Cerebellar cortex (tissue), 1 donor: ENCODE measurements at regions not wholly inside any gene's neighbourhood (a gene's known extent, or its start where the extent isn't known, plus 50 kb on each side); places are given as distances from the start of the nearest gene placed in this dataset.
"Not testable (repeated sequence)": the region's sequence is repeated elsewhere in the genome, so short reads cannot be mapped to it uniquely, and the experiment has no call there.

ENCODE experiments used
- DNase-seq: peaks from one replicate; pipeline ENCODE4 v3.0.0-alpha.2; 2015; ENCODE audit warnings: low spot score

DNA sequence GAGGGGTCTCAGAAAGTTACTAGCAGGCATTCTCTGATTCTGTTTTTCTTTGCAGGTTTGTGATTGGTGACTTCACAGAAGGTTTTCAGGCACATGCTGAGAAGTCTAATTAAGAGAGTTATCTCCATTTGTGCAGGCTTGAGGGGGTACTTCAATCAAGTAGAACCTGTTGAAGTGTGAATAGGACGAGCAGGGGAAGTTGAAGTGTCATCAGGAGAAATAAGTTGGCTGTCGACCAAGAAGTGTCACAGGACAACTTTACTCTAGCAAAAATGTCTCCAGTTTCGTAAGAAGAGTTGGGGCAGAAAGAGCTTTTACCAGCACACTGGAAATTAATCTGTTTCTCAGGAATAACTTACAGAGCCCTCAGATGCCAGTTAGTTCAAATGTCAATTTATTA is 576.5 kb upstream of the SLITRK5 start:
- no peak for DNase-seq

GRCh38 chr13:87100431-87100830 is 570.7 kb upstream of the SLITRK5 start:
- no peak for DNase-seq

- DNase-seq: no peak
Observed at GRCh38 chr13:87107651-87108050, 563.5 kb upstream of the SLITRK5 start.

DNA sequence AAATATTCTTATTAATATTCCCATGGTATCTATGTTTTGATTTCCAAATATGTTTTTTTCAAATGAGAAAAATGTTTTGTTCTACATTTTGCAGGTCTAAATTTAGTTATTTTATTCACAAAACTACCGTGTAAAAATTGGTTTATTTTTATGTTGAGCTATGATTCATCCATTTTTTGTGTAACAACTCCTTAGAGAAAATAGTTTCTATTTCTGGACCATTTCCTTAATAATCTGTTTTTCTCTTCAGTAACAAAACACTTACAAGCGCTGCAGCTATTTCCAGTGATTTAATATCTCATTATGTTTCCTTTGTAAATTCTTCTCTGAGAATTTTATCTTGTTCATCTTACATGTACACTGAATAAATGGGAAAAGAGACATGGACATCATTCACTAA is 550.7 kb upstream of the SLITRK5 start:
- no peak for DNase-seq

- no peak for DNase-seq
Observed at GRCh38 chr13:87122551-87122950, 548.6 kb upstream of the SLITRK5 start.

DNA sequence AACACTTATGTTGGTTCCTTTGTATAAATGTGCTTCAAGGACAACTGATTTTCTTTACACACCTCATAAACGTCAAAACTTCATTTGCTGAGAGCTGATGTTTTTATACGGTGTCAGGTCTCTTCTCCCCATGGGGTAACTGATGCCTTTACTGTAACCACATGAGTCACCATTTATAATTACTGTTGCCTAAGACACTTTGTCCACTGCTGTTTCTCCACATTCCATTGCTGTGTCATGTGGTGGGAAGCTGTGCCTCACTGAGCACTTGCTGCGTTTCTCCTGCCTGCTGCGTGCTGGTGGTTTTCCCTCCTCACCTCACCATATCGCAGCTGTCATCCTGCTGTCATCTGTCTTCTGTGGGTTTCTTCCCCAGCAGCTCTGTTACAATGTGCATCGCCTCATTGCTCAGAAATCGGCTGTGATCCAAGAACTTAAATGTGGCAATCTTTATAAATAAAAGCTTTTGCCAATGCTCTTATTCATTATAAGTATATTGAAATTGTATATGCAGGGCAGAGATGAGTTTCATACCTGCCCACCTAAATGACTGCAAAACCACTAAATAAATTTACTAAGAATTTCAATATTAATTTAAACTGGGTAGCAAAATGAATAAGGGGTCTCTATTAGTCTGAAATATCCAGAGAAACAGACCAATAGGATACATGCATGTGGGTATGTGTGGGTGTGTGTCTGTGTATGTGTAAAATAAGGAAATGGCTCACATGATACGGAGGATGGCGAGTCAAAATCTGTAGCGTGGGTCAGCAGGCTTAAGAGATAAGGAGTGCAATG is 547.0 kb upstream of the SLITRK5 start:
- no peak for DNase-seq

GRCh38 chr13:87124785-87125074 is 546.4 kb upstream of the SLITRK5 start:
- DNase-seq: no peak

DNA sequence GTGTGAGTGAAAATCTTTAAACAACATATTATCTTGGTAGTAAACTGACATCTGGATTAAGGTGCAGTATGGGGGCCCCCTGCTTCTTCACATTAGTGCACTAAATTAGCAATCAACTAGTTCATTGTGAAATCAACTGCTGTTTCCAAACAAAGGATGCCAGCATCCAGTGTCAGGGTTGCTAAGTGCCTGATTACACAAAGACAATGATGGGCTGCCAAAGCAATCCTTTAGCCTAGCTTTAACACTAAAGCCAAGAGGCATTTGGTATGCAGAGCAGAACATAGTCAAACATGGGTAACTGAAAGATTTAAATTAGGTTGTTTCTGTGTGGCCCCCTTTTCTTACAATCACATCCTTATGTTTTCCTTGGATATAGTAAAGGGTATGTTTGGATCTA is 543.1 kb upstream of the SLITRK5 start:
- peak; percentile 19 for DNase-seq

DNA sequence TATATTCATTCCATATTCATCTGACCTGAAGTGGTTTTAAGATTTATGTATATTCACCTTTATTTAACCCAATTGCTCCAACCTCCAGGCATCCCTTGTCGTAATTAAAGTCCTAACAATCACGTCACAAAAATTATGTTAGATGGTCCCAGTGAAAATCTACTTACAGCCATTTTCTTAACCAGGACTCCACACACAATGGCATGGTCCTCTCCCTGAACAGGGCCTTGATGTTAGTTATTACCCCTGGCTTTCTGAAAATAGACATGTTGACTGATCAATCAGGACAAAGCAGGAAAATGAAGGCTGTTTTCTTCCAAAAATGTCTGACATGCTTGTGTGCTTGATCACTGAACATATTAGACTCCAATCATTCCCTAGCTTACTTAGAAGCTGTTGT is 542.7 kb upstream of the SLITRK5 start:
- no peak for DNase-seq

- DNase-seq: no peak
Observed at GRCh38 chr13:87129602-87130300, 541.4 kb upstream of the SLITRK5 start.

- no peak for DNase-seq
Observed at GRCh38 chr13:87130423-87130822, 540.7 kb upstream of the SLITRK5 start.

GRCh38 chr13:87131611-87132010 is 539.6 kb upstream of the SLITRK5 start:
- DNase-seq: no peak

GRCh38 chr13:87138866-87139265 is 532.3 kb upstream of the SLITRK5 start:
- no peak for DNase-seq

DNA sequence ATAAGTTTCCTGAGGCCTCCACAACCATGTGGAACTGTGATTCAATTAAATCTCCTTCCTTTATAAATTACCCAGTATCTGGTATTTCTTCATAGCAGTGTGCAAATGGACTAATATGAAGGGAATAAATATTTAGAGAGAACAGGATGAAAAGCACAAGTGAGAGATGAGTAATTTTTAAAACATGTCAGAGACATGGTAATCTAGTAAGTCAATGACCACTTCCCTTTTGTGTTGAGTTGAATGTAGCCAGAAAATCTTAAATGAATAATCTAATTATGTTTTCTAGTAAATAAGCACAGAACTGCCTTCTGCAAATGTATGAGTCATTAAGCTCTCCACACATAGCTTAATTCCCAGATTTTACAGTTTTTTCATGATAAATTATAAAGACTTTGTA is 524.1 kb upstream of the SLITRK5 start:
- no peak for DNase-seq

GRCh38 chr13:87153371-87153770 is 517.8 kb upstream of the SLITRK5 start:
- no peak for DNase-seq

DNA sequence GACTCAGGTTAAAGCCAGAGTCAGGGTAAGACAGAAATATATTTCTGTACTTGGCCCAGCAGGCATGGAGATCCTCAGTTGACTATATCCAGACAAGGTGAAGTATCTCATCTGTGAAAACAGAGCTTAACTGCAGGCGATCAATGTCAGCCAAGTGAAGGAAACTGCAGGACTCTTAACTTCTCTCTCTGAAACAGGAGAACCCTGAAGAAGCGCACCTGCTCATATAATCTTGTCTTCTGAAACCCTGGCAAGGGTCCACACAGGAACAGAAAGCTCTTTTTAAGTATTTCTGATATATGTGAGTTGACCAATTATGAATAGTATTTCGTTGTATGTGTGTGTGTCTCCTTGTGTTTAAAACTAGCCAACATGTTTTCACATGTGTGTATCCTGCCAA is 504.8 kb upstream of the SLITRK5 start:
- no peak for DNase-seq

GRCh38 chr13:87168390-87168789 is 502.8 kb upstream of the SLITRK5 start:
- DNase-seq: no peak

DNA sequence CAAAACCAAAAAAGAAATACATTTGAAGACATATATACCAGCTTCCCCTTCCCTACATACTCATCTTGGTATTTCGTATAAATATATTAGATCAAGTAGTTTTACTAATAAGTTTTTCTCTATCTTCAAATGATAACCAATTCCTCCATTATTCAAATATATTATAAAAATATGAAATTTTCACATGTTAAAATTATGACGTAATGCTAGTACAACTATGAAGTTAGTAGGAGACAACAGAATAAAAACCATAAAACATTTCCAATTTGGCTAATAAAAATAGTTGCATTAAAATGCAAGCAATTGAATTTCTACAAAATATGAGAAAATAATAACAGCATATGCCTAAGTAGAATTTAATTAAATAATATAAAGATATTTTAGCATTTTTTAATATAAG is 501.8 kb upstream of the SLITRK5 start:
- DNase-seq: no peak

GRCh38 chr13:87172166-87172835 is 498.9 kb upstream of the SLITRK5 start:
- DNase-seq: no peak

DNA sequence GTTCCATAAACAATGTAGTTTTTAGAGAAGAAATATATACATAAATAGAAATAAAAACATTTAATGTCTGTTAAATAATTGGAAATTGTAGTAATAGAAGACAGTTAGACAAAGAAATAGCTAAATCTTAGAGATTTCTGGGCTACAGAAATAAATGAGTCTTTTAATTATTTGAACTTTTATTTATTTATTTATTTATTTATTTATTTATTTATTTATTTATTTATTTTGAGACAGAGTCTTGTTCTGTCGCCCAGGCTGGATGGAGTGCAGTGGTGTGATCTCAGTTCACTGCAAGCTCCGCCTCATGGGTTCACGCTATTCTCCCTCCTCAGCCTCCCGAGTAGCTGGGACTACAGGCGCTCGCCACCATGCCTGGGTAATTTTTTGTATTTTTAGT is 486.0 kb upstream of the SLITRK5 start:
- DNase-seq: not testable (repeated sequence)

DNA sequence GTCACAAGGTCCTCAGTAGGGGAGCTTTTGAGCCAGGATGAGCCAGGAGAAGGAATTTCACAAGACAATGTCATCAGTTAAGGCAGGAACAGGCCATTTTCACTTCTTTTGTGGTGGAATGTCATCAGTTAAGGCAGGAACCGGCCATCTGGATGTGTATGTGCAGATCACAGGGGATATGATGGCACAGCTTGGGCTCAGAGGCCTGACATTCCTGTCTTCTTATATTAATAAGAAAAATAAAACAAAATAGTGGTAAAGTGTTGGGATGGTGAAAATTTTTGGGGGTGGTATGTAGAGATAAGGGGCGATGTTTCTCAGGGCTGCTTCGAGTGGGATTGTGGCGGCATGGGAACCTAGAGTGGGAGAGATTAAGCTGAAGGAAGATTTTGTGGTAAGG is 484.5 kb upstream of the SLITRK5 start:
- not testable (repeated sequence) for DNase-seq

- DNase-seq: not testable (repeated sequence)
Observed at GRCh38 chr13:87191485-87191884, 479.7 kb upstream of the SLITRK5 start.

GRCh38 chr13:87198371-87198770 is 472.8 kb upstream of the SLITRK5 start:
- DNase-seq: no peak
